ENCODE measurements at regions not wholly inside any gene's neighbourhood (a gene's known extent, or its start where the extent isn't known, plus 50 kb on each side); places are given as distances from the start of the nearest gene placed in this dataset.

GRCh38 chr15:39253552-39253951 is 327.3 kb upstream of the THBS1 start:
- TF ChIP-seq CTCF (IDR thresholded peaks at IDR 0.05; ENCODE audit: low read length) (no peak), EZH2 (optimal IDR thresholded peaks at IDR 0.05; ENCODE audit: low read depth, low read length) (no peak), EZH2phosphoT487 (IDR thresholded peaks at IDR 0.05; ENCODE audit: low read length) (no peak)

Data from MM.1S (cell line).